GM19035 (cell line): ENCODE measurements at regions not wholly inside any gene's neighbourhood (a gene's known extent, or its start where the extent isn't known, plus 50 kb on each side); places are given as distances from the start of the nearest gene placed in this dataset.
"Not testable (repeated sequence)": the region's sequence is repeated elsewhere in the genome, so short reads cannot be mapped to it uniquely, and the experiment has no call there.

ENCODE experiments used
- ATAC-seq: cut with Tn5 transposase; IDR thresholded peaks from one replicate; pipeline ENCODE4 v1.9.1; 2021; ENCODE audit not compliant: unreplicated experiment

GRCh38 chr5:145025775-145026174 lies 809.4 kb downstream of the PRELID2 start:
- no peak for ATAC-seq

DNA sequence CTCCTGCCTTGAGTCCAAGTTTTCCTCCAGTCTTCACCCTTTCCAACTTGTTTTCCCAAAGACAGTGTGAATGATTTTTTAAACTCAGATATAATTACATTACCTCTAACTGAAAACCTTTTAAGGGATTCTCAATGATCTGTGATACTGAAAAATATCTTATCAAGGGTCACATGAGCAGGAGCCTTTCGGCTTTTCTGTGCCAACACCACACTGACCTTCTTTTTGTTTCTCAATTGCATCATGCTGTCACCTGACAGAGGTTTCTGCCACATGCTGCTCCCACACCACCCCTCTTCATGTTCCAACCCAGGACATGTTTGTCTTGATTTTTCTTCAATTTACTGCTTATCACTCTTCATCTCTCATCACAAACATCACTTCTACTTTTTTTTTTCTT lies 820.0 kb downstream of the PRELID2 start:
- ATAC-seq, result no peak

DNA sequence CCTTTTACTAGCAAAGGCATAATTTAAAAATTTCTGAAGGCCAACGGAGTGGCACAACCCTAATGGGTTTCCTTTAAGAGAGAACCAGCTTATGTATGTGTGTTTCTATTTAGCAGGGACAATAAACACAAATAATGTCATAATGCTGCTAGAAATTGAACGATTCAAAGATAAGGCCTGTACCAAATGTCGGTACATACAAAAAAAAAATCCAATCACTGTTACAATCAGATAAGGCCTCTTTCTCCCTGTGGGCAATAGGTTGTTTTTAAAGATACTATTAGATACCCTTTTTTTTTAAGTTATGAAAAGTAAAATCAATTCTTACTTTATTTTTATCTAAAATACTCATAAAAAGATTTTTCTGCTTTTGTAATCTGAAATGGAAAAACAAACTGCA lies 821.0 kb downstream of the PRELID2 start:
- no peak for ATAC-seq

DNA sequence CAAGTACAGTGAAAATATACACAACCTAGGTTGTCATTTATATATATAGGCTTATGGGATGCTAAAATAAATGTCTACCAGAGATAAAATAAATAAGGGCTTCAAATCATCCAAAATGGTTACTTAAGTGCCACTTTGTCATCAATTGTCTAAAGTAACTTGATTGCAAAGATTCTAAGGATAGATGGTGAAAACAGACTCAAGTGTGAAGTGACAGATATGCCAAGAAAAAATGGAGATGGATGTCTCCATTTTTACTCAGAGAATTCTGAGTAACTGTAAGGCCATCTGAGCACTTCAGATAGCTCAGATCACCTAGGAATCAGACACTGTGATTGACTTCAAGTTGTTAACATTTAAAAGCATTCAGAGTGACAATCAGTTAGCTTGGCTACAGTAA lies 824.3 kb downstream of the PRELID2 start:
- ATAC-seq, result no peak

DNA sequence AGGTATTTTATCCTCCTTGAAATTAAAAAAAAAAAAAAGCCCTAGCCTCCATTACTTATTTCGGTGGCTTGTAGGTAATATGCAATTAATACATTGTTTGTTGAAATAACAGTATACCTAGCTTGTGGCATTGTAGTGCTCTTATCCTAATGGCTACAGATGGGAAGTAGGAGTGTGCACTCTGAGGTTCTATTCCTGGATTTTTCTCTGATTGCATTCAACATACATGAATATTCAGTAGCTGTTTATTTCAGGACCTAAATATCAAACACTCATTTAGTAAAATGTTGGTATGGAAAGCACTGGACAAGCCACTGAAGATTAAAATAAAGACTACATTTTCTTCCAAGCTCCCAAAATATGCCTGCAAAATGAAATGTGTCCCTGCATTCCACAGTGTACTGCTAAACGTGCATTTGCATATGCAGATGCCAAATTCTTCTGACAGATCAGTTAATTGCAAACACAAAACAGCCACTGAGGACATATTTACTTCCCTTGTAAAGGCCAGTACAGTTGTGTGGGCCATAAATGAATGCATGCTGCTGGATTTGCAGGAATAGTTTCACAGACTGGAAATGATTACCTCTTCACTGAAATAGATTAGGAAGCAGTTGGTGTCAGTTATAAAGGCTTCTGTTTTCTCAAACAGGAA lies 826.1 kb downstream of the PRELID2 start:
- no peak for ATAC-seq

- ATAC-seq, result not testable (repeated sequence)
Observed at GRCh38 chr5:144994356-144994755, 823.7 kb downstream of the KCTD16 start.

- ATAC-seq, result no peak
Observed at GRCh38 chr5:144983101-144983500, 812.4 kb downstream of the KCTD16 start.

DNA sequence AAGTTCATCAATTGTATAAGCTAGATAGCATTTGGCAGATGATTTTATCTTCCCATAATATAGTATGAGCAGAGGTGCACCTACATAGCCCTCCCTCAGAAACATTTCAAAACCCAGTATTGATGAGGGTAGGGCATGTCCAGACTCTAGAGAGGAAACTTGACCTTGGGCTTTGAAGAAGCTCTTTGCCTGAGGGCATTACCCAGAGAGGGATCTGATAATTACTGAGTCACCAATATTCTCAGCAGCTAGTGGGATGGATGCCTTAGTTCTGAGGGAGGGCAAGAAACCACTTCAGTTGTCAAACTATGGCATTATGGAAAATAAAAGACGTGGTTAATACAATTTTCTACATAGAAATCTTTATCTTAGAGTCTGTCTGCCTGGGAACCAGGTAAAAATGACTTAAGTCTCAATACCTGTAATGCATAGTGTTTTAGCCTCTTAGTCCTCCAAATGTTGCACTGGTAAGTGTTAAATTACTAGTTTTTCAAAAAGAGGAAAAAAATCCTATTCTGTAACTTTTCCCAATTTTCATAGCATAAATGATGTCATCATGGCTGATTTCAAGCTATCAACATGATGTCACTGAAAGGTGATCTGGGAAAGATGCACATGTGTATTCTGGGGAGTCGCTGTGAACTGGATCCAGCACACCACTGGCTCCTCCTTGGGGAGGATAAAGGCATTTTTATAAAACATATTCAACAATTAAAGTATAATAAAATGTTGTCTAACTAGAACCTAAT lies 809.0 kb downstream of the KCTD16 start:
- ATAC-seq, result no peak

DNA sequence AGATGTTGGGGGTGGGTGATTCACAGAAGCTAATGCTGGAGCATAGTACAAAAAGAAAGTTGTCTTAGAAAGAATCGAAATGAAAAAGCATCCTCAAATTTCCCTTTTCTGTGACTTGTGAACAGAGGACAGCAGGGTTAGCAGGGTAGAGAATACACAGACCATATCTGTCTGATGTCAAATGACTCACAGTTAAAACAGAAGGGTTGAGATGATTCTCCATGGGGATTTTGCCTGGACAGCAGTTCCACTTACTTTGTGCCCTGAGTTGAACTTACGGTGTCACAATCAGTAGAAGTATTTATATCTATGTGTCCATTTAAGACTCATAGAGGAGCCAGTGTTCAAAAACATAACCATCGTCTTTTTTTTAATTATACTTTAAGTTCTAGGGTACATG lies 801.6 kb downstream of the KCTD16 start:
- no peak for ATAC-seq

DNA sequence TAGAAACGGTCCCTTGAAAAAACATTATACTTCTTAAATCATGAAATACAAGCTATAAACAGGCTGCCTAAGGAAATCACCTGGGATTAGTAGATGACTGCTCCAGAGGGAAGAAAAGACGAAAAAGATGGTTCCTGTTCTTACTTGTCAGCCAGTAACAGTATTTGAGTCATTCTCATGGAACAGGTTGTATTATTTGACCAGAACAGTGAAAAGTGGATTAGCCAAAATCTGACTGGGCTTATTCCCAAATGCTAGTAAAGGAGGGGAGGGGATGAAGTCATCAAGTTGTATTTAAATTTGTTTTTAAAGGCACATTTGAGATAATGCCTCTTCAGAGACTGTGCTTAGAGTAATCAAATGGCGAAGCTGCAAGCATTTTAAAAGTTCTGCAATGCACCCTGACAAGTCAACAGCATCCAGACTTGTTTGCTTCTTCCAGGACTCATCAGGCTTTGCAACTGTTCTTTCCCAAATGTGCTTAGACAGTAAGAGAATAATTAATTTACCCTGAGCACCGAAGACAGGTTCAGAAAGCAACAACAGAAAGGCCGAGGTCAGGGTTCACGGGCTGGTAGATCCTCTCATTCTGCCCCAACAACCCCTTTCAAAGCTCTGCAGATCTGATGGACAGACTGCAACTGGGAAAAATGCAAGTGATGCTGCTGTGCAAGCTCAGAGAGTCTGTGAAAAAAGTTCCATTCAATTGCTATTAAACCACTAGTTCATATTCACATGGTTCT lies 800.6 kb downstream of the KCTD16 start:
- no peak for ATAC-seq

DNA sequence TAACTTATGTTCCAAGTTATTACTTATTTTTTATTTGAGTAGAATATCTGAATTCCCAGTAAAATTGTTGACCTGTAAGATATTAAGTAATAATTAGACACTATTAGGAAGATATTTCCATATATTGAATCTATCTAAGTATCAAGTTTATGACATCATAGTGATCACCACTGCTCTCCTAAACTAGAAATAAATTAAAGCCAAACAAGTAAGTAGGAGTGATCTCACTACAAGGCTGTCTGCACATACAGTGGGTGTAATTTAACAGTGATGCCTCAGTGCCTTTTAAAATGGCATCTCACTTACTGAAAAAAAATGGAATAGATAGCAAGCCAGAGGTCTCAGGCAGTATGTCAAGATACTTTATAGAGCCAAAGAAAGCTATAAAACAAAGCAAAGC lies 789.6 kb downstream of the KCTD16 start:
- ATAC-seq, result no peak

DNA sequence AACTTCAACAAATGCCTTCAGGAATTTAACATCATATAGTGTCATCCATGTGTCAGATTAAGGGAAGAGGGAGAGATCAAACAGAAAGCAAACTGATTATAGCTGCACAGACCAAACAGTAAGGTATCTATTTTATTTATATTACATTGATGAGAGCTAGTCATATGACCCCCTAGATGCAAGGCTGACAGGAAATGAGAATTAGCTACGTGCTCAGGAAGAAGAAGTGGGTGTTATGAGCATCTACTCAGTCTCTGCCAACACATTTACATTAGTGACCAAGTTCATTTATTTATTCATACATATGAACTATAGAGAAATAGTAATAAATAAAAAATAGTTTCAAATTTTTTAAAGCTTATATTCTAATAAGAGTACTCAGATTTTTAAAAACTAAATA lies 787.3 kb downstream of the KCTD16 start:
- no peak for ATAC-seq

GRCh38 chr5:144950996-144951395 lies 780.3 kb downstream of the KCTD16 start:
- no peak for ATAC-seq

DNA sequence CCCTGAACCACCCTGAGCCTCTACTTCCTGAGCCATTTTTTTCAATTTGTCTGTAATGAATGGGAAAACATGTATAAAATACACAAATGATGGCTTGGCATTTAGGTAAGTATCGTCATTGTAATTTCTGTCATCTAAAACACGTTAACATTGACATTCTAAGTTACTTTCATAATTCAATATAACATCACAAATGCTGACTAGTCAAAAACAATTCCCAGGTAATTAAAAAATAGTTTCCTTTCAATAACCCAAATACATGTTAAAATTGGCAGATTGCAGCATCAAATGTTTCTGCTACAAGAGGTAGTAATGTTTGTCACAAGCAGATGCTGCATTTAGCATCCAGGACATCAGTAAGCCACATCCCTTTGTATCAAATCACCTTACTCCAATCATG lies 776.4 kb downstream of the KCTD16 start:
- no peak for ATAC-seq

- no peak for ATAC-seq
Observed at GRCh38 chr5:144945503-144945902, 774.8 kb downstream of the KCTD16 start.

- no peak for ATAC-seq
Observed at GRCh38 chr5:144944936-144945335, 774.3 kb downstream of the KCTD16 start.

DNA sequence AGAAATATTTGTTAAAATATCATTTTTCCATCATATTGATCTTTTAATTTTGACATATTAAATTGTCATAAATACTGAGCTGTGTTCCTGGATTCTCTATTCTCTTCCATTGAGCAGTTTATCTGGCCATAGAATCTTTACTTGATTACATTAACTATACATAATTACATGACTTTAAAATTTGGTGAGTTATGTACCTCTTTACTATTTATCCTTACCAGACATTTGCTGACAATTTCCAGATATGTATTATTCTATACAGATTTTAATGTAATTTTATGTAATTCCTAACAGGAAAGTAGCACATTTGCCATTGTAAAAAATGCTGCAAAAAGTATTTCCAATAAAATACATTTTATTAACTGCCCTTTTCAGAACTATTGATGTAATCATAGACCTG lies 770.3 kb downstream of the KCTD16 start:
- ATAC-seq, result no peak

DNA sequence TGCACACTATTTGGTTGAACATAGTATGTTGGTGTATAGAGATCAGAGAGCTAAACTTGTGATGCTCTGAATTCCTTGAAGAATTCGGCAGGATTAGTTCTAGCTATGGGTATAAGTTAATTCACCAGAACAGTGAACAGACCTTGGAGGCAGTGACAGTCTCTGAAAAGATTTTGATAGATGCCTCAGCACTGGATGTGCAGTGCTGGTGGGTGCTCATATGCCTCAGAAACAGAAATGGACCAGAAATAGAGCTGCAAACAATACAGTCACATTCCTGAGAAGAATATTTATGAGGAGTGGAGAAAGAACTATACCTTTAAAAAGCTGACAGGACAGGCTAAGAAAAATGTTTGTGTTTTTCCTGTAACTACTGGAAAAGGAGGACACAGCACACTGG lies 747.7 kb downstream of the KCTD16 start:
- no peak for ATAC-seq

GRCh38 chr5:144915452-144915851 lies 744.8 kb downstream of the KCTD16 start:
- no peak for ATAC-seq

DNA sequence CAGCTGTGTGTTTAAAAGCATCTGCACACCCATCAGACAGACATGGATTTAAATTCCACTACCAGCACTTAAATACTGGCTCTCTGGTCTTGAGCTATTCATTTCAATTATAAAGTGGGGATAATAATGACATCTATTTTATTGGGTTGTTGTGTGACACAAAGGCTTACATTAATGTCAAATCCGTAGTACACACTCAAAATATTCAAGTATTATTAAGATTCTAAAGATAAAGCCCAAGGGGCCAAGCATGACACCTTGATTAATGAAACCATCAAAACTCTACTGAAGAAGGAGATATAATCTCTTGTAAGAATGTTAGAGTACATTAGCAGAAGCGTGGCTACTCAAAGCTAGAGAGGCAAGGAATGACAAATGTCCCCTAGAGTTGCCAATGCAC lies 743.0 kb downstream of the KCTD16 start:
- ATAC-seq, result no peak

DNA sequence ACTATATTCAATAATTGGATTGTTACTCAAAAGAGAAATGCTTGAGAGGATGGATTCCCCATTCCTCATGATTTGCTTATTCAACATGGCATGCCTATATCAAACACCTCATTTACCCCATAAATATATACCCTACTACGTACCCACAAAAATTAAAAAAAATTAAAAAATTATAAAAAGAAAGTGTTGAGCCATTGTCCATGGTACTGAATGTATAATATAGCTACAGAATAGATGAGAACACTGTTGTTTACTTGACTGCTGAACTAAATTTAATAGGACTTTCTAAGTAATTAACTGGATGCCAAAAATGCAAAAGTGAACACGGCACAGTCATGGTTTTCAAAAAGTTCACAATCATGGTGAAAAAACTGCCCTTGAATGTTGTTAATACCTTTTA lies 725.8 kb downstream of the KCTD16 start:
- no peak for ATAC-seq

GRCh38 chr5:144886668-144887067 lies 716.0 kb downstream of the KCTD16 start:
- ATAC-seq, result no peak
